AG04450 (cell line): ENCODE measurements at regions not wholly inside any gene's neighbourhood (a gene's known extent, or its start where the extent isn't known, plus 50 kb on each side); places are given as distances from the start of the nearest gene placed in this dataset.
A peak's percentile ranks its signal among the peaks of the same experiment; 100 is the strongest.

Experiments used
- CTCF ChIA-PET: fragments of 300-600, 350-600 bp; formaldehyde crosslinking; extraction: SDS; loops from one replicate; lab custom pipeline; 2022; ENCODE audit warnings: antibody characterized with exemption, inconsistent platforms; lab: Charles Lee
- POLR2A ChIA-PET: fragments of 350-600 bp; formaldehyde crosslinking; extraction: SDS; loops from one replicate; lab custom pipeline; 2021; ENCODE audit warnings: antibody characterized with exemption, inconsistent platforms; lab: Yijun Ruan, JAX
- DNase-seq: peaks from one replicate; pipeline ENCODE4 v3.0.0-alpha.2; 2011; ENCODE audit warnings: low read depth, low spot score
- H3K27ac ChIP-seq: one replicate; pipeline ENCODE4 v1.5.1; 2012; ENCODE audit warnings: low read depth, low read length, control low read depth
- H3K27me3 ChIP-seq: one replicate; pipeline ENCODE4 v1.6.0; 2012; ENCODE audit warnings: low read length; ENCODE audit not compliant: control insufficient read depth, insufficient read depth
- H3K4me3 ChIP-seq: 2 replicates; pipeline ENCODE4 v1.5.1; 2011; ENCODE audit warnings: mild to moderate bottlenecking, low read depth, low read length, control low read depth
- H3K9me3 ChIP-seq: 2 replicates; pipeline ENCODE4 v1.5.1; 2012; ENCODE audit warnings: low read length; ENCODE audit not compliant: control insufficient read depth, insufficient read depth
- TF ChIP-seq, protein P1 (sequence below): IDR thresholded peaks from 2 replicates; pipeline ENCODE4 v1.5.1; 2011; ENCODE audit warnings: low read depth, low read length, control low read depth, inconsistent platforms

- TF ChIP-seq, protein P1, sequence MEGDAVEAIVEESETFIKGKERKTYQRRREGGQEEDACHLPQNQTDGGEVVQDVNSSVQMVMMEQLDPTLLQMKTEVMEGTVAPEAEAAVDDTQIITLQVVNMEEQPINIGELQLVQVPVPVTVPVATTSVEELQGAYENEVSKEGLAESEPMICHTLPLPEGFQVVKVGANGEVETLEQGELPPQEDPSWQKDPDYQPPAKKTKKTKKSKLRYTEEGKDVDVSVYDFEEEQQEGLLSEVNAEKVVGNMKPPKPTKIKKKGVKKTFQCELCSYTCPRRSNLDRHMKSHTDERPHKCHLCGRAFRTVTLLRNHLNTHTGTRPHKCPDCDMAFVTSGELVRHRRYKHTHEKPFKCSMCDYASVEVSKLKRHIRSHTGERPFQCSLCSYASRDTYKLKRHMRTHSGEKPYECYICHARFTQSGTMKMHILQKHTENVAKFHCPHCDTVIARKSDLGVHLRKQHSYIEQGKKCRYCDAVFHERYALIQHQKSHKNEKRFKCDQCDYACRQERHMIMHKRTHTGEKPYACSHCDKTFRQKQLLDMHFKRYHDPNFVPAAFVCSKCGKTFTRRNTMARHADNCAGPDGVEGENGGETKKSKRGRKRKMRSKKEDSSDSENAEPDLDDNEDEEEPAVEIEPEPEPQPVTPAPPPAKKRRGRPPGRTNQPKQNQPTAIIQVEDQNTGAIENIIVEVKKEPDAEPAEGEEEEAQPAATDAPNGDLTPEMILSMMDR = no peak
- CTCF ChIA-PET = no interaction called here
- H3K27ac ChIP-seq = no peak overlapping the region
- H3K4me3 ChIP-seq = no peak overlapping the region
- H3K27me3 ChIP-seq = no peaks in the 10 kb centered on the region
- H3K9me3 ChIP-seq = no peaks in the 10 kb centered on the region
- DNase-seq = no peak
- POLR2A ChIA-PET = no interaction called here
These were observed 178.1 kb upstream of the PIEZO2 start for GRCh38 chr18:11327391-11328009.

DNA sequence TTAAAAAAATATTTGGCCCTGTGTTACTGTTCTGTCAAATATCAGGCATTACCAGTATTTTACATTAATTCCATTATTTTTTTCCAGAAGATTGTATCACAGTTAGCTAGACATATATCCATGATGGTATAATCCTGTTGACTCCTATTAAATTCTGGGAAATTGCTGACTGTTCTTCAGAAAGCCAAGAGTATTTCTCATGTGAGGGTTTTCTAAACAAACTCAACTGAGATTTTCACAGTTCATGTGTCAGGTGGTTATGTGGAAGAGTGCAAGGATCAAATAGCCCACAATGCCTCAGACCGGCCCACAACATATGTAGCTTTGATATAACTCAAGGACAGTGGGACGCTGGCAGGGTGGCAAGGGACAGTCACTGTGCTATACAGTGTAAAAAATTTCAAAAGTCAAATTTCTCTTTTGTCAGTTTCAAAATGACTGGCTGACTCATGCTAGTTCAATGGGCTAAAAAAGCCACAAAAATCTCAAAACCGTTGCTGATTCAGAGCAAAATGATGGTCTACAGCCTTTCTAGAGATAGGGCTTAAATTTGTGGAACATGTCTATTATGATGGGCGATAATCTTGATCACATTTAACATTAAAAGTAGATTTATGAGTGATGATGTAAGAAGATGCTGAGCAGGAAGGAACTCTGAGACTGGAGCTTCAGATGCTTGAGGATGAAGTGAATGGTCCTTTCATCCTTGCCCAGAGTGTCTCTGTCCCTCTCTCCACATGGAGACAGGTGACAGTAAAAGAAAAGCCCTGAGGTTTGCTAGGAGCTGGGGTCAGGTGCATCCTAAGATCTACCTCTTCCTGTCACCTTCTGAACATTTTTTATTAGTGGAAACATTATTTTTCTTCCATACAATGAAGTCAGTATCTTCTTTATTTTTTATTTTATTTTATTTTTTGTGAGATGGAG is 175.8 kb upstream of the PIEZO2 start:
- Histone ChIP-seq H3K27ac (peak overlapping the region; percentile 83), H3K4me3 (no peak overlapping the region), H3K27me3 (no peaks in the 10 kb centered on the region), H3K9me3 (no peaks in the 10 kb centered on the region)
- DNase-seq = no peak
- CTCF ChIA-PET = interaction anchor here (0.7 to 3.9 kb wide), 2 partner anchors 15 to 100 kb away, joined by 3 to 20 read pairs; no protein-coding TSS in a partner anchor
- POLR2A ChIA-PET = interaction anchor here (1.4 kb wide), 1 partner anchor 175 kb away, joined by 4 read pairs; no protein-coding TSS in a partner anchor
- TF ChIP-seq, protein P1 = no peak

DNA sequence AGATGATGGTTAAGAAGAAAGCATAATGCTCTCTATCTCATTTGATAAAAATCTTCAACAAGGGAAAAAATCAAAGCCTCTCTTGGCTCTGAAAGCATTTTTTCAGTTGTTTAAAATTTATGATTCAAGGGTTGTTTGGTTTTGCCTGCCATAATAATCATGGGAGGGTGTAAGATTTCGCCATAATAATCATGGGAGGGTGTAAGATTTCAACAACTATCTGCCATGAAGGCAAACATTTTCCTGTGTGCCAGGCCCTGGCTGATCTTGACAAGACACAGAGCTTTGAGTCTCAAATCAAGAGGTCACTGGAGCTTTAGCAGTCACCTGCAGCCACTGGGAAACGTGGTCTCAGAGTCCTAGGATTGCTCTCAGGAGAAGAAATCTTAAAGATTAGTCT is 175.1 kb upstream of the PIEZO2 start:
- ChIA-PET CTCF (interaction anchor here (0.7 to 3.9 kb wide), 2 partner anchors 14 to 101 kb away, joined by 3 to 20 read pairs; no protein-coding TSS in a partner anchor), POLR2A (interaction anchor here (1.4 kb wide), 1 partner anchor 176 kb away, joined by 4 read pairs; no protein-coding TSS in a partner anchor)
- no peaks in the 10 kb centered on the region for H3K9me3 ChIP-seq
- DNase-seq = no peak
- TF ChIP-seq, protein P1 = no peak
- peak overlapping the region; percentile 83 for H3K27ac ChIP-seq
- H3K27me3 ChIP-seq = no peaks in the 10 kb centered on the region
- no peak overlapping the region for H3K4me3 ChIP-seq

DNA sequence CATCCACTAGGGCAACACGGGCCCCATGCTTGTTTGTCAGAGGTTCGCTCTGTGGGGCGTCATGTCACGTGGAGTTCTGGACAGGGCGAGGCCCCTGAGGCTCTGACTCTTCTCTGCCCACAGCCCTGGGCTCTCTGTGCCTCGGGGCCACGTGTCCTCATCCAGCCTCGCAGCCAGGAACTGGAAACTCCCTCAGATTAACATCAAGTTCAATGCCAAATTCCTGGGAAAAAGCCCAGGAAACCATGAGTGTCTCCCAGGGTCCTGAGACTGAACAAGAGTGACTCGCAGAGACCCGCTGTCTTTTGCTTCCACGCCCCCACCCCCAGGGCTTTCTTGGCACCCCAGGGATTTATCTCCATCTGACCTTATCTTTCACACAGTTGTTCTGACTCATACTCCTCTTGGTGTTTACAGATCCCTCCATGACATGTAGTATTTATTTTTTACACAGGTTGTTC is 174.0 kb upstream of the PIEZO2 start:
- CTCF ChIA-PET = interaction anchor here (3.9 kb wide), 1 partner anchor 13 kb away, joined by 20 read pairs; no protein-coding TSS in a partner anchor
- H3K4me3 ChIP-seq = no peak overlapping the region
- POLR2A ChIA-PET = interaction anchor here (1.4 kb wide), 1 partner anchor 177 kb away, joined by 4 read pairs; no protein-coding TSS in a partner anchor
- H3K27ac ChIP-seq = peak overlapping the region; percentile 55
- DNase-seq = no peak
- no peaks in the 10 kb centered on the region for H3K27me3 ChIP-seq
- no peaks in the 10 kb centered on the region for H3K9me3 ChIP-seq
- TF ChIP-seq, protein P1 = no peak
